HCT116 (cell line): ENCODE measurements at regions not wholly inside any gene's neighbourhood (a gene's known extent, or its start where the extent isn't known, plus 50 kb on each side); places are given as distances from the start of the nearest gene placed in this dataset.

Experiments
- CEBPB ChIP-seq: IDR thresholded peaks from 2 replicates; pipeline ENCODE4 v1.6.1; 2012; ENCODE audit warnings: low read depth
- EGR1 ChIP-seq: IDR thresholded peaks from 2 replicates; pipeline ENCODE4 v1.6.1; 2012; ENCODE audit warnings: low read depth
- JUND ChIP-seq: IDR thresholded peaks from 2 replicates; pipeline ENCODE4 v1.6.1; 2012
- POLR2A ChIP-seq: IDR thresholded peaks from 2 replicates; pipeline ENCODE4 v1.7.0; 2011; ENCODE audit warnings: borderline replicate concordance; ENCODE audit not compliant: insufficient read depth, insufficient read length; ENCODE audit errors: extremely low read depth
- POLR2AphosphoS5 ChIP-seq: IDR thresholded peaks from 2 replicates; pipeline ENCODE4 v1.6.1; 2011; ENCODE audit warnings: mild to moderate bottlenecking, low read depth, low read length, moderate library complexity
- SP1 ChIP-seq: IDR thresholded peaks from 2 replicates; pipeline ENCODE4 v1.6.1; 2012; ENCODE audit warnings: low read depth
- SRF ChIP-seq: IDR thresholded peaks from 2 replicates; pipeline ENCODE4 v1.6.1; 2012; ENCODE audit warnings: low read depth
- TCF7L2 ChIP-seq: IDR thresholded peaks from 2 replicates; pipeline ENCODE4 v1.7.0; 2011; ENCODE audit warnings: borderline replicate concordance, inconsistent platforms; ENCODE audit not compliant: insufficient read depth, insufficient read length; ENCODE audit errors: extremely low read depth
- YY1 ChIP-seq: IDR thresholded peaks from 2 replicates; pipeline ENCODE4 v1.6.1; 2011; ENCODE audit warnings: low read length, low read depth, moderate library complexity, mild to moderate bottlenecking; ENCODE audit not compliant: insufficient replicate concordance; ENCODE audit errors: extremely low read depth
- TF ChIP-seq, protein P1 (sequence below): IDR thresholded peaks from 2 replicates; pipeline ENCODE4 v1.6.1; 2012
- TF ChIP-seq, protein P2 (sequence below), 3 experiments: fragments of 200-600 bp in 1 of 3; sonication (generic) in 1 of 3; IDR thresholded peaks in 2 of 3; conservative IDR thresholded peaks in 1 of 3; 2 replicates each; pipeline ENCODE4 v1.5.1; 2012 to 2017; ENCODE audit warnings: low read depth in 2 of 3, low read length in 2 of 3, antibody characterized with exemption in 1 of 3, borderline replicate concordance in 1 of 3, control low read depth in 1 of 3, mild to moderate bottlenecking in 1 of 3, mixed read lengths in 1 of 3, mixed run types in 1 of 3, moderate library complexity in 1 of 3; ENCODE audit not compliant: insufficient read depth in 1 of 3
- TF ChIP-seq, protein P3 (sequence below): IDR thresholded peaks from 2 replicates; pipeline ENCODE4 v1.6.1; 2012
- TF ChIP-seq, protein P4 (sequence below): IDR thresholded peaks from 2 replicates; pipeline ENCODE4 v1.6.1; 2011; ENCODE audit warnings: mild to moderate bottlenecking, low read length, moderate library complexity; ENCODE audit not compliant: insufficient replicate concordance; ENCODE audit errors: extremely low read depth

DNA sequence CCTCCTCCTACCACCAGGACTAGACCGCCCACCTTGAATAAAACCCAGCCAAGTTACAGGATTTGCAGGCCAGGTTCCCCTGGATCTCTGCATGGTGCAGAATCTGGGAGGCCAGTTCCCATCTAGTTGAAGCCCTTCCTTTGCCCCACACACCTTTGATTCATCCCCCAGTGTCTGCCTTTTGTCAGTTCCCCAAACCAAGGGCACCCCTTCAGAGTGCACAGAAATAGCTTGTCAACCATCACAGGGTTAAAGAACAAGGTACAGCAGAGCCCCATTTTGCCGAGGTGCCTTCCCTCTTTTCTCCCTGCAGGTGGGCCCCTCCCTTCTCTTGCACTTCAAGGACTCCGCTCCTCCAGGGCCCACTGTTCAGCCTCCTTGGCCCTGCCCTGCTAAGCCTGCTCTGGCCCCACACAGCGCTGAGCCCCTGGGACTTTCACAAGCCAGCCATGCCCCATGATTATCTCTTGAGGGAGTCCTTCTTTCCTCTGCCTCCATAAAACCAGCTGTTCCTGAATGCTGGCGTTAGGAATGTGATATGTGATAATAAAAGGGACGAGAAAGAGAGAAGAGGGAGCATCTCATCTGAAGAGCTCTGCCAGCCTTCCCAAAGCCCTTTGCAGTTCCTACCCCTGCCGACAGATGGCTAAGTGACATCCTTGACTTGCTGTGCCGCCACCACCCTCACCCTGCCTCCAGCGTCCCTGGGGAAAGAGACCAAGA is 280.3 kb downstream of the CDC5L start:
- TF ChIP-seq SP1: no peak
- TF ChIP-seq, protein P1, sequence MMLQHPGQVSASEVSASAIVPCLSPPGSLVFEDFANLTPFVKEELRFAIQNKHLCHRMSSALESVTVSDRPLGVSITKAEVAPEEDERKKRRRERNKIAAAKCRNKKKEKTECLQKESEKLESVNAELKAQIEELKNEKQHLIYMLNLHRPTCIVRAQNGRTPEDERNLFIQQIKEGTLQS: no peak
- TF ChIP-seq YY1: no peak
- TF ChIP-seq POLR2A: no peak
- TF ChIP-seq, protein P2, sequence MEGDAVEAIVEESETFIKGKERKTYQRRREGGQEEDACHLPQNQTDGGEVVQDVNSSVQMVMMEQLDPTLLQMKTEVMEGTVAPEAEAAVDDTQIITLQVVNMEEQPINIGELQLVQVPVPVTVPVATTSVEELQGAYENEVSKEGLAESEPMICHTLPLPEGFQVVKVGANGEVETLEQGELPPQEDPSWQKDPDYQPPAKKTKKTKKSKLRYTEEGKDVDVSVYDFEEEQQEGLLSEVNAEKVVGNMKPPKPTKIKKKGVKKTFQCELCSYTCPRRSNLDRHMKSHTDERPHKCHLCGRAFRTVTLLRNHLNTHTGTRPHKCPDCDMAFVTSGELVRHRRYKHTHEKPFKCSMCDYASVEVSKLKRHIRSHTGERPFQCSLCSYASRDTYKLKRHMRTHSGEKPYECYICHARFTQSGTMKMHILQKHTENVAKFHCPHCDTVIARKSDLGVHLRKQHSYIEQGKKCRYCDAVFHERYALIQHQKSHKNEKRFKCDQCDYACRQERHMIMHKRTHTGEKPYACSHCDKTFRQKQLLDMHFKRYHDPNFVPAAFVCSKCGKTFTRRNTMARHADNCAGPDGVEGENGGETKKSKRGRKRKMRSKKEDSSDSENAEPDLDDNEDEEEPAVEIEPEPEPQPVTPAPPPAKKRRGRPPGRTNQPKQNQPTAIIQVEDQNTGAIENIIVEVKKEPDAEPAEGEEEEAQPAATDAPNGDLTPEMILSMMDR (IDR thresholded peaks at IDR 0.05 in 2 of 3, conservative IDR thresholded peaks at IDR 0.05 in 1 of 3; ENCODE audit: borderline replicate concordance in 1 of 3, insufficient read depth in 1 of 3, low read depth in 2 of 3, low read length in 2 of 3): peak; percentile 29 to 87 (median 74); a peak in 5 of 6 replicates
- TF ChIP-seq SRF: no peak
- no peak for TF ChIP-seq JUND
- no peak for TF ChIP-seq TCF7L2
- TF ChIP-seq EGR1: no peak
- TF ChIP-seq, protein P3, sequence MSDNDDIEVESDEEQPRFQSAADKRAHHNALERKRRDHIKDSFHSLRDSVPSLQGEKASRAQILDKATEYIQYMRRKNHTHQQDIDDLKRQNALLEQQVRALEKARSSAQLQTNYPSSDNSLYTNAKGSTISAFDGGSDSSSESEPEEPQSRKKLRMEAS: no peak
- no peak for TF ChIP-seq POLR2AphosphoS5
- TF ChIP-seq CEBPB: no peak
- TF ChIP-seq, protein P4, sequence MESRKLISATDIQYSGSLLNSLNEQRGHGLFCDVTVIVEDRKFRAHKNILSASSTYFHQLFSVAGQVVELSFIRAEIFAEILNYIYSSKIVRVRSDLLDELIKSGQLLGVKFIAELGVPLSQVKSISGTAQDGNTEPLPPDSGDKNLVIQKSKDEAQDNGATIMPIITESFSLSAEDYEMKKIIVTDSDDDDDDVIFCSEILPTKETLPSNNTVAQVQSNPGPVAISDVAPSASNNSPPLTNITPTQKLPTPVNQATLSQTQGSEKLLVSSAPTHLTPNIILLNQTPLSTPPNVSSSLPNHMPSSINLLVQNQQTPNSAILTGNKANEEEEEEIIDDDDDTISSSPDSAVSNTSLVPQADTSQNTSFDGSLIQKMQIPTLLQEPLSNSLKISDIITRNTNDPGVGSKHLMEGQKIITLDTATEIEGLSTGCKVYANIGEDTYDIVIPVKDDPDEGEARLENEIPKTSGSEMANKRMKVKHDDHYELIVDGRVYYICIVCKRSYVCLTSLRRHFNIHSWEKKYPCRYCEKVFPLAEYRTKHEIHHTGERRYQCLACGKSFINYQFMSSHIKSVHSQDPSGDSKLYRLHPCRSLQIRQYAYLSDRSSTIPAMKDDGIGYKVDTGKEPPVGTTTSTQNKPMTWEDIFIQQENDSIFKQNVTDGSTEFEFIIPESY: no peak
